AG04450 (cell line): ENCODE measurements at regions not wholly inside any gene's neighbourhood (a gene's known extent, or its start where the extent isn't known, plus 50 kb on each side); places are given as distances from the start of the nearest gene placed in this dataset.
"Not testable (repeated sequence)": the region's sequence is repeated elsewhere in the genome, so short reads cannot be mapped to it uniquely, and the experiment has no call there.

ENCODE experiments used
- CTCF ChIA-PET: fragments of 300-600, 350-600 bp; formaldehyde crosslinking; extraction: SDS; loops from one replicate; lab custom pipeline; 2022; ENCODE audit warnings: antibody characterized with exemption, inconsistent platforms; lab: Charles Lee
- POLR2A ChIA-PET: fragments of 350-600 bp; formaldehyde crosslinking; extraction: SDS; loops from one replicate; lab custom pipeline; 2021; ENCODE audit warnings: antibody characterized with exemption, inconsistent platforms; lab: Yijun Ruan, JAX
- DNase-seq: peaks from one replicate; pipeline ENCODE4 v3.0.0-alpha.2; 2011; ENCODE audit warnings: low read depth, low spot score
- H3K27ac ChIP-seq: one replicate; pipeline ENCODE4 v1.5.1; 2012; ENCODE audit warnings: low read depth, low read length, control low read depth
- H3K27me3 ChIP-seq: one replicate; pipeline ENCODE4 v1.6.0; 2012; ENCODE audit warnings: low read length; ENCODE audit not compliant: control insufficient read depth, insufficient read depth
- H3K4me3 ChIP-seq: 2 replicates; pipeline ENCODE4 v1.5.1; 2011; ENCODE audit warnings: mild to moderate bottlenecking, low read depth, low read length, control low read depth
- H3K9me3 ChIP-seq: 2 replicates; pipeline ENCODE4 v1.5.1; 2012; ENCODE audit warnings: low read length; ENCODE audit not compliant: control insufficient read depth, insufficient read depth
- CTCF ChIP-seq: IDR thresholded peaks from 2 replicates; pipeline ENCODE4 v1.5.1; 2011; ENCODE audit warnings: low read depth, low read length, control low read depth, inconsistent platforms

- no peaks in the 10 kb centered on the region for H3K9me3 ChIP-seq
- H3K4me3 ChIP-seq, result no peak overlapping the region
- ChIA-PET POLR2A (no interaction called here), CTCF (no interaction called here)
- no peak for TF ChIP-seq CTCF
- no peak overlapping the region for H3K27ac ChIP-seq
- no peaks in the 10 kb centered on the region for H3K27me3 ChIP-seq
- no peak for DNase-seq
Measured at GRCh38 chr1:217982331-217983050, 302.6 kb upstream of the RRP15 start.

GRCh38 chr1:217983051-217983375 lies 302.1 kb upstream of the RRP15 start:
- DNase-seq, result no peak
- Histone ChIP-seq H3K27ac (no peak overlapping the region), H3K9me3 (no peaks in the 10 kb centered on the region), H3K4me3 (no peak overlapping the region), H3K27me3 (no peaks in the 10 kb centered on the region)
- TF ChIP-seq CTCF, result no peak
- POLR2A ChIA-PET, result no interaction called here
- CTCF ChIA-PET, result no interaction called here

- CTCF ChIA-PET, result no interaction called here
- POLR2A ChIA-PET, result no interaction called here
- DNase-seq, result no peak
- H3K9me3 ChIP-seq, result no peaks in the 10 kb centered on the region
- TF ChIP-seq CTCF, result no peak
- no peak overlapping the region for H3K4me3 ChIP-seq
- H3K27me3 ChIP-seq, result no peaks in the 10 kb centered on the region
- no peak overlapping the region for H3K27ac ChIP-seq
Measured at GRCh38 chr1:217985641-217986040, 299.5 kb upstream of the RRP15 start.

GRCh38 chr1:217989510-217989909 lies 295.6 kb upstream of the RRP15 start:
- no peak overlapping the region for H3K27ac ChIP-seq
- no peaks in the 10 kb centered on the region for H3K9me3 ChIP-seq
- TF ChIP-seq CTCF, result no peak
- ChIA-PET CTCF (no interaction called here), POLR2A (no interaction called here)
- H3K4me3 ChIP-seq, result no peak overlapping the region
- DNase-seq, result no peak
- no peaks in the 10 kb centered on the region for H3K27me3 ChIP-seq

- ChIA-PET POLR2A (no interaction called here), CTCF (no interaction called here)
- Histone ChIP-seq H3K4me3 (no peak overlapping the region), H3K27ac (no peak overlapping the region), H3K9me3 (no peaks in the 10 kb centered on the region), H3K27me3 (no peaks in the 10 kb centered on the region)
- no peak for TF ChIP-seq CTCF
- DNase-seq, result no peak
Measured at GRCh38 chr1:217993439-217993838, 291.7 kb upstream of the RRP15 start.

- CTCF ChIA-PET, result interaction anchor here (0.8 kb wide), 1 partner anchor 9 kb away, joined by 8 read pairs; no protein-coding TSS in a partner anchor
- POLR2A ChIA-PET, result interaction anchor here (0.6 kb wide), 1 partner anchor 43 kb away, joined by 3 read pairs; no protein-coding TSS in a partner anchor
- not testable (repeated sequence) for H3K27me3 ChIP-seq, H3K4me3 ChIP-seq, H3K9me3 ChIP-seq, H3K27ac ChIP-seq, DNase-seq
Measured at GRCh38 chr1:218008296-218008695, 276.8 kb upstream of the RRP15 start.

- H3K4me3 ChIP-seq, H3K27ac ChIP-seq, H3K9me3 ChIP-seq, H3K27me3 ChIP-seq, CTCF ChIA-PET, DNase-seq, POLR2A ChIA-PET: not testable (repeated sequence)
Measured at GRCh38 chr1:218015106-218015505, 270.0 kb upstream of the RRP15 start.
